ENCODE measurements at regions not wholly inside any gene's neighbourhood (a gene's known extent, or its start where the extent isn't known, plus 50 kb on each side); places are given as distances from the start of the nearest gene placed in this dataset.

GRCh38 chr18:22286585-22286984, 117.2 kb downstream of the GATA6 start:
- TF ChIP-seq POLR2AphosphoS5 (IDR thresholded peaks at IDR 0.05) = peak in 2 of 3 donors; percentile 57 to 62
- TF ChIP-seq, protein P1, sequence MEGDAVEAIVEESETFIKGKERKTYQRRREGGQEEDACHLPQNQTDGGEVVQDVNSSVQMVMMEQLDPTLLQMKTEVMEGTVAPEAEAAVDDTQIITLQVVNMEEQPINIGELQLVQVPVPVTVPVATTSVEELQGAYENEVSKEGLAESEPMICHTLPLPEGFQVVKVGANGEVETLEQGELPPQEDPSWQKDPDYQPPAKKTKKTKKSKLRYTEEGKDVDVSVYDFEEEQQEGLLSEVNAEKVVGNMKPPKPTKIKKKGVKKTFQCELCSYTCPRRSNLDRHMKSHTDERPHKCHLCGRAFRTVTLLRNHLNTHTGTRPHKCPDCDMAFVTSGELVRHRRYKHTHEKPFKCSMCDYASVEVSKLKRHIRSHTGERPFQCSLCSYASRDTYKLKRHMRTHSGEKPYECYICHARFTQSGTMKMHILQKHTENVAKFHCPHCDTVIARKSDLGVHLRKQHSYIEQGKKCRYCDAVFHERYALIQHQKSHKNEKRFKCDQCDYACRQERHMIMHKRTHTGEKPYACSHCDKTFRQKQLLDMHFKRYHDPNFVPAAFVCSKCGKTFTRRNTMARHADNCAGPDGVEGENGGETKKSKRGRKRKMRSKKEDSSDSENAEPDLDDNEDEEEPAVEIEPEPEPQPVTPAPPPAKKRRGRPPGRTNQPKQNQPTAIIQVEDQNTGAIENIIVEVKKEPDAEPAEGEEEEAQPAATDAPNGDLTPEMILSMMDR (IDR thresholded peaks at IDR 0.05) = peak in 1 of 5 experiments; percentile 33
- peak; percentile 61 for TF ChIP-seq POLR2A (IDR thresholded peaks at IDR 0.05)
- peak; percentile 2 for TF ChIP-seq EP300 (IDR thresholded peaks at IDR 0.05; ENCODE audit: low read depth)

Measured in transverse colon (tissue), 4 donors.